ENCODE measurements at regions not wholly inside any gene's neighbourhood (a gene's known extent, or its start where the extent isn't known, plus 50 kb on each side); places are given as distances from the start of the nearest gene placed in this dataset.

- H3K36me3 Mint-ChIP-seq (ENCODE audit: low read depth, unreplicated experiment), result peaks cover 7% of the 10 kb centered on the region
- H3K27ac Mint-ChIP-seq (ENCODE audit: unreplicated experiment), result peak overlapping the region; percentile 81
- TF ChIP-seq CTCF (IDR thresholded peaks at IDR 0.05; ENCODE audit: unreplicated experiment), result peak; percentile 73
- H3K9me3 Mint-ChIP-seq (ENCODE audit: unreplicated experiment), result no peaks in the 10 kb centered on the region
- peaks cover 41% of the 10 kb centered on the region for H3K4me1 Mint-ChIP-seq (ENCODE audit: unreplicated experiment)
- DNase-seq (ENCODE audit: low spot score), result peak; percentile 27
- peaks cover 7% of the 10 kb centered on the region for H3K27me3 Mint-ChIP-seq (ENCODE audit: unreplicated experiment)
- H3K4me3 Mint-ChIP-seq (ENCODE audit: unreplicated experiment), result peak overlapping the region; percentile 92
Observed at GRCh38 chr4:180057299-180057721, 2185.9 kb upstream of the TENM3 start.

GRCh38 chr4:180057891-180058671, 2185.1 kb upstream of the TENM3 start:
- Mint-ChIP-seq H3K27me3 (ENCODE audit: unreplicated experiment) (peaks cover 7% of the 10 kb centered on the region), H3K4me1 (ENCODE audit: unreplicated experiment) (peaks cover 38% of the 10 kb centered on the region), H3K27ac (ENCODE audit: unreplicated experiment) (peak overlapping the region; percentile 81), H3K36me3 (ENCODE audit: low read depth, unreplicated experiment) (peaks cover 7% of the 10 kb centered on the region), H3K4me3 (ENCODE audit: unreplicated experiment) (peak overlapping the region; percentile 92), H3K9me3 (ENCODE audit: unreplicated experiment) (no peaks in the 10 kb centered on the region)
- DNase-seq (ENCODE audit: low spot score), result peak; percentile 54
- no peak for TF ChIP-seq CTCF (IDR thresholded peaks at IDR 0.05; ENCODE audit: unreplicated experiment)

GRCh38 chr4:180058691-180059215, 2184.4 kb upstream of the TENM3 start:
- Mint-ChIP-seq H3K4me3 (ENCODE audit: unreplicated experiment) (peak overlapping the region; percentile 99), H3K4me1 (ENCODE audit: unreplicated experiment) (peaks cover 36% of the 10 kb centered on the region), H3K9me3 (ENCODE audit: unreplicated experiment) (no peaks in the 10 kb centered on the region), H3K36me3 (ENCODE audit: low read depth, unreplicated experiment) (peaks cover 7% of the 10 kb centered on the region), H3K27me3 (ENCODE audit: unreplicated experiment) (peaks cover 7% of the 10 kb centered on the region), H3K27ac (ENCODE audit: unreplicated experiment) (no peak overlapping the region)
- peak; percentile 60 for DNase-seq (ENCODE audit: low spot score)
- no peak for TF ChIP-seq CTCF (IDR thresholded peaks at IDR 0.05; ENCODE audit: unreplicated experiment)

GRCh38 chr4:180059216-180059881, 2183.9 kb upstream of the TENM3 start:
- H3K4me1 Mint-ChIP-seq (ENCODE audit: unreplicated experiment), result peaks cover 30% of the 10 kb centered on the region
- no peak for TF ChIP-seq CTCF (IDR thresholded peaks at IDR 0.05; ENCODE audit: unreplicated experiment)
- no peaks in the 10 kb centered on the region for H3K9me3 Mint-ChIP-seq (ENCODE audit: unreplicated experiment)
- peaks cover 7% of the 10 kb centered on the region for H3K27me3 Mint-ChIP-seq (ENCODE audit: unreplicated experiment)
- peak overlapping the region; percentile 99 for H3K4me3 Mint-ChIP-seq (ENCODE audit: unreplicated experiment)
- peaks cover 7% of the 10 kb centered on the region for H3K36me3 Mint-ChIP-seq (ENCODE audit: low read depth, unreplicated experiment)
- H3K27ac Mint-ChIP-seq (ENCODE audit: unreplicated experiment), result peak overlapping the region; percentile 57
- peak; percentile 31 for DNase-seq (ENCODE audit: low spot score)

Data from endothelial cell (in vitro differentiated cells).